ENCODE measurements at regions not wholly inside any gene's neighbourhood (a gene's known extent, or its start where the extent isn't known, plus 50 kb on each side); places are given as distances from the start of the nearest gene placed in this dataset.
"Not testable (repeated sequence)": the region's sequence is repeated elsewhere in the genome, so short reads cannot be mapped to it uniquely, and the experiment has no call there.

DNA sequence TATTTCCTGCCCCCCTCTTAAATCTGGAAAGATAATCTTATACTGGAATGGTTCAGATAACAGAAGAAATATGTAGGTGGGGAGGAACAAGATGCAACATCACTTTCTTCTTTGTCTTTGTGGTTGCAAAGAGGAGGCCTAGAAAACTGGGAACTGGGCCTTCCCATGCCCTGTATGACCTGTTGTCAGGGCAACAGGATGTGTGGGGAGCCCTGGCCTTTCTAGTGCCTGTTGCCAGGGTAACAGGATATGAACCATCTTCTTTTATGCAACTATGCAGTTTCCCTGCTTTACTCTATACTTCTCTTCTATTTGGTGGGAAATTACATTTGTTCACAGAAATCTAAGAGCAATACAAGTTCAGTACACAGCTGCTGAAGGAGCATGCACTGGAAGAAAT, 79.8 kb upstream of the PDE1A start:
- Histone ChIP-seq H3F3A (ENCODE audit: low read depth) (no peaks in the 10 kb centered on the region), H2AFZ (ENCODE audit: low read length) (no peak overlapping the region), H3K9me2 (replicated peaks; ENCODE audit: low read depth, low read length) (no peaks in the 10 kb centered on the region), H3K9ac (ENCODE audit: low read depth, low read length, poor library complexity, severe bottlenecking) (no peak overlapping the region), H4K20me1 (ENCODE audit: insufficient read depth, low read length, poor library complexity, severe bottlenecking) (no peaks in the 10 kb centered on the region), H3K9me3 (ENCODE audit: insufficient read depth, low read depth, low read length) (no peaks in the 10 kb centered on the region), H3K4me3 (ENCODE audit: low read length, poor library complexity, severe bottlenecking) (no peak overlapping the region), H3K27me3 (ENCODE audit: insufficient read depth, low read length, poor library complexity, severe bottlenecking) (no peaks in the 10 kb centered on the region), H3K79me2 (ENCODE audit: insufficient read depth, low read length) (no peaks in the 10 kb centered on the region), H3K36me3 (ENCODE audit: insufficient read depth, low read length) (no peaks in the 10 kb centered on the region), H3K4me2 (ENCODE audit: low read depth, low read length, poor library complexity, severe bottlenecking) (no peak overlapping the region), H3K4me1 (ENCODE audit: insufficient read depth, low read length, poor library complexity, severe bottlenecking) (peaks cover 5% of the 10 kb centered on the region)
- TF ChIP-seq, protein P1, sequence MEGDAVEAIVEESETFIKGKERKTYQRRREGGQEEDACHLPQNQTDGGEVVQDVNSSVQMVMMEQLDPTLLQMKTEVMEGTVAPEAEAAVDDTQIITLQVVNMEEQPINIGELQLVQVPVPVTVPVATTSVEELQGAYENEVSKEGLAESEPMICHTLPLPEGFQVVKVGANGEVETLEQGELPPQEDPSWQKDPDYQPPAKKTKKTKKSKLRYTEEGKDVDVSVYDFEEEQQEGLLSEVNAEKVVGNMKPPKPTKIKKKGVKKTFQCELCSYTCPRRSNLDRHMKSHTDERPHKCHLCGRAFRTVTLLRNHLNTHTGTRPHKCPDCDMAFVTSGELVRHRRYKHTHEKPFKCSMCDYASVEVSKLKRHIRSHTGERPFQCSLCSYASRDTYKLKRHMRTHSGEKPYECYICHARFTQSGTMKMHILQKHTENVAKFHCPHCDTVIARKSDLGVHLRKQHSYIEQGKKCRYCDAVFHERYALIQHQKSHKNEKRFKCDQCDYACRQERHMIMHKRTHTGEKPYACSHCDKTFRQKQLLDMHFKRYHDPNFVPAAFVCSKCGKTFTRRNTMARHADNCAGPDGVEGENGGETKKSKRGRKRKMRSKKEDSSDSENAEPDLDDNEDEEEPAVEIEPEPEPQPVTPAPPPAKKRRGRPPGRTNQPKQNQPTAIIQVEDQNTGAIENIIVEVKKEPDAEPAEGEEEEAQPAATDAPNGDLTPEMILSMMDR (conservative IDR thresholded peaks at IDR 0.05; ENCODE audit: low read length): no peak
- TF ChIP-seq EZH2phosphoT487 (IDR thresholded peaks at IDR 0.05; ENCODE audit: borderline replicate concordance): no peak

DNA sequence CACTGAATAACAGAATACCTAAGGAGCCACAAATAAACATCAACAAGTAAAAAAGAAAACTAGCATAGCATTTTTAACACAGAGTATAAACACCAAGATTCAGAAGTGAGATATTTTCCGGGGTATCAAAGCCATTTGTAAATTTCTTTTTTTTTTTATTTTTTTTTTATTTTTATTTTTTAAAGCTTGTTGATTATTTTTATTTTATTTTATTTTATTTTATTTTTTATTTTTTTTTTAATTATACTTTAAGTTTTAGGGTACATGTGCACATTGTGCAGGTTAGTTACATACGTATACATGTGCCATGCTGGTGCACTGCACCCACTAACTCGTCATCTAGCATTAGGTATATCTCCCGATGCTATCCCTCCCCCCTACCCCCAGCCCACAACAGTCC, 81.7 kb upstream of the PDE1A start:
- not testable (repeated sequence) for H2AFZ ChIP-seq (ENCODE audit: low read length); H3K79me2 ChIP-seq (ENCODE audit: insufficient read depth, low read length); H4K20me1 ChIP-seq (ENCODE audit: insufficient read depth, low read length, poor library complexity, severe bottlenecking); H3K9ac ChIP-seq (ENCODE audit: low read depth, low read length, poor library complexity, severe bottlenecking); H3K9me2 ChIP-seq (replicated peaks; ENCODE audit: low read depth, low read length); H3K4me3 ChIP-seq (ENCODE audit: low read length, poor library complexity, severe bottlenecking); H3K36me3 ChIP-seq (ENCODE audit: insufficient read depth, low read length); H3K27me3 ChIP-seq (ENCODE audit: insufficient read depth, low read length, poor library complexity, severe bottlenecking); H3F3A ChIP-seq (ENCODE audit: low read depth); H3K4me2 ChIP-seq (ENCODE audit: low read depth, low read length, poor library complexity, severe bottlenecking); H3K9me3 ChIP-seq (ENCODE audit: insufficient read depth, low read depth, low read length); H3K4me1 ChIP-seq (ENCODE audit: insufficient read depth, low read length, poor library complexity, severe bottlenecking)

DNA sequence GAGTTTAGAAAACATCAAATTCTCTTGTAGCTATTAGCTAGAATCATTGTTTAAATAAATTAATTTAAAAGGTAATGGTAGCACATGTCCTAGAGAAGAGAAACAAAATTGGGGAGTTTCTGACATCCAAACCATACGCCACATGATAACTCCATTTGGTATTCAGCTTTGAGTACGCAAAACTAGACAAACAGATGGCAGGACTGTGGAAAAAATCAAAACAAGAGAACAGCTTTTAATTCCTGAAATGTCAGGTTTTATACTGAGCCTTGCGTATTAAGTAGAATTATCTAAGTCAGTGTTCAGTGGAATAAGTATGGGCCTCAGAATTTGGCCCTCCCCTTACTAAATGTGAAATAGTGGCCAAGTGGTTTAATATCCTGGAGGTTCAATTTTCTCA, 82.4 kb upstream of the PDE1A start:
- no peaks in the 10 kb centered on the region for H3K27me3 ChIP-seq (ENCODE audit: insufficient read depth, low read length, poor library complexity, severe bottlenecking)
- H3K4me1 ChIP-seq (ENCODE audit: insufficient read depth, low read length, poor library complexity, severe bottlenecking): peaks cover 5% of the 10 kb centered on the region
- H3F3A ChIP-seq (ENCODE audit: low read depth): no peaks in the 10 kb centered on the region
- no peaks in the 10 kb centered on the region for H3K9me3 ChIP-seq (ENCODE audit: insufficient read depth, low read depth, low read length)
- no peaks in the 10 kb centered on the region for H3K79me2 ChIP-seq (ENCODE audit: insufficient read depth, low read length)
- no peak overlapping the region for H3K4me2 ChIP-seq (ENCODE audit: low read depth, low read length, poor library complexity, severe bottlenecking)
- no peaks in the 10 kb centered on the region for H3K36me3 ChIP-seq (ENCODE audit: insufficient read depth, low read length)
- TF ChIP-seq, protein P1 (conservative IDR thresholded peaks at IDR 0.05; ENCODE audit: low read length): no peak
- no peak for TF ChIP-seq EZH2phosphoT487 (IDR thresholded peaks at IDR 0.05; ENCODE audit: borderline replicate concordance)
- no peaks in the 10 kb centered on the region for H4K20me1 ChIP-seq (ENCODE audit: insufficient read depth, low read length, poor library complexity, severe bottlenecking)
- no peak overlapping the region for H3K9ac ChIP-seq (ENCODE audit: low read depth, low read length, poor library complexity, severe bottlenecking)
- no peak overlapping the region for H3K4me3 ChIP-seq (ENCODE audit: low read length, poor library complexity, severe bottlenecking)
- H3K9me2 ChIP-seq (replicated peaks; ENCODE audit: low read depth, low read length): no peaks in the 10 kb centered on the region
- H2AFZ ChIP-seq (ENCODE audit: low read length): no peak overlapping the region
